Subcutaneous abdominal adipose tissue (tissue), 5 donors: ENCODE measurements at regions not wholly inside any gene's neighbourhood (a gene's known extent, or its start where the extent isn't known, plus 50 kb on each side); places are given as distances from the start of the nearest gene placed in this dataset.

ENCODE experiments used
- H3K27ac ChIP-seq: one replicate; pipeline ENCODE4 v1.7.0; 2013; ENCODE audit warnings: low read depth, mild to moderate bottlenecking, inconsistent platforms, low read length, moderate library complexity
- H3K27me3 ChIP-seq, 5 donors: one replicate each; pipeline ENCODE4 v1.7.0; 2013; ENCODE audit warnings: low read length in 5 of 5, inconsistent platforms in 1 of 5; ENCODE audit not compliant: control insufficient read depth in 5 of 5, insufficient read depth in 4 of 5
- H3K36me3 ChIP-seq, 5 donors: one replicate each; pipeline ENCODE4 v1.7.0; 2013; ENCODE audit warnings: low read length in 5 of 5; ENCODE audit not compliant: control insufficient read depth in 5 of 5, insufficient read depth in 5 of 5
- H3K4me1 ChIP-seq, 5 donors: one replicate each; pipeline ENCODE4 v1.7.0; 2013; ENCODE audit warnings: low read length in 5 of 5, mild to moderate bottlenecking in 3 of 5, moderate library complexity in 1 of 5; ENCODE audit not compliant: control insufficient read depth in 5 of 5, insufficient read depth in 5 of 5
- H3K4me3 ChIP-seq, 5 donors: one replicate each; pipeline ENCODE4 v1.7.0; 2013; ENCODE audit warnings: low read length in 5 of 5, low read depth in 1 of 5
- H3K9ac ChIP-seq, 5 donors: one replicate each; pipeline ENCODE4 v1.7.0; 2013; ENCODE audit warnings: low read length in 5 of 5, mild to moderate bottlenecking in 4 of 5, moderate library complexity in 3 of 5
- H3K9me3 ChIP-seq, 5 donors: one replicate each; pipeline ENCODE4 v1.7.0; 2013; ENCODE audit warnings: low read length in 5 of 5; ENCODE audit not compliant: control insufficient read depth in 5 of 5
- donor health status: healthy.
- donor health status: healthy.
- donor health status: healthy.
- donor health status: healthy.
- donor health status: healthy.

- Histone ChIP-seq H3K36me3 (no peaks in the 10 kb centered on the region), H3K9ac (no peak overlapping the region), H3K4me3 (no peak overlapping the region), H3K4me1 (peaks cover 0 to 52% (median 43%) of the 10 kb centered on the region in 5 donors), H3K9me3 (no peaks in the 10 kb centered on the region), H3K27ac (peak overlapping the region; percentile 22), H3K27me3 (no peaks in the 10 kb centered on the region)
These were observed 73.4 kb downstream of the NTMT2 start for GRCh38 chr1:170219163-170219562.

DNA sequence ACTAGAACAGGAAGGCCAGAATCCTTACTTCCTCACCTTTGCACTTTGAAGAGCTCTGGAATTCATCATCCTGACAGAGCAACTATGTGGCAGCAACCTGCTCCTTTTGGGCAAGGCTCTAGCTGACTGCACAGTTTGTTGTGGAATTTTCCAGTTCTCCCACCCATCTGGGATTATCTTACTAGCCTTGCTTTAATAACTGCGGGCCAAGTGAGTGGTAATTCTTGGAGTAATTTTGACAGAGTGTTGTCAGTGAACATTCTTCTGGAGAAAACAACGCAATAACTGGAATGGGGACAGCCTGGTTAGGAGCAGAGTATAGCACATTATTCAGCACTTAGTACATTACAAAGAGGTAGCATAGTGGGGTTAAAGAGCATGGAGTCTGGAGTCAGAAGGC is 75.3 kb downstream of the NTMT2 start:
- H3K4me1 ChIP-seq, result peaks cover 0 to 36% (median 30%) of the 10 kb centered on the region in 5 donors
- H3K27me3 ChIP-seq, result no peaks in the 10 kb centered on the region
- H3K9me3 ChIP-seq, result no peaks in the 10 kb centered on the region
- H3K9ac ChIP-seq, result no peak overlapping the region
- peak overlapping the region in 1 of 5 donors; percentile 25 for H3K4me3 ChIP-seq
- peak overlapping the region; percentile 59 for H3K27ac ChIP-seq
- no peaks in the 10 kb centered on the region for H3K36me3 ChIP-seq

DNA sequence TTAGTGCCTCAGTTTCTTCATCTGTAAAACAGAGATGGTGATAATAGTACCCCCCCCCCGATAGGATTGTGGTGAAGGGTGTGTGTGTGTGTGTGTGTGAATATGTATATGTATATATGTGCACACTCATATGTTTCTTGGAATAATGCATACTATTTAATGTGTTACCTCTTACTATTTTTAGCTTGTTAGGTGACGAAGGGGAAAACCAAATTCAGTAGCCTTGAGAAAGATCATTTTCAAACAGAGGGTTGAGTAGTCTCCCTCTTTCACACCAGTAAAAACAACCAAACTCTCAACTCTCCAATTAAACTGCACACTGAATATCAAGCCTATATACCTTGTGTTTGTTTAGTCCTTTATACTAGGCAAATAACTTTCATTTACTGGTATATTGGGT is 75.7 kb downstream of the NTMT2 start:
- Histone ChIP-seq H3K9me3 (no peaks in the 10 kb centered on the region), H3K4me3 (peak overlapping the region in 1 of 5 donors; percentile 25), H3K9ac (no peak overlapping the region), H3K4me1 (peaks cover 0 to 36% (median 30%) of the 10 kb centered on the region in 5 donors), H3K27ac (peak overlapping the region; percentile 34), H3K27me3 (no peaks in the 10 kb centered on the region), H3K36me3 (no peaks in the 10 kb centered on the region)

DNA sequence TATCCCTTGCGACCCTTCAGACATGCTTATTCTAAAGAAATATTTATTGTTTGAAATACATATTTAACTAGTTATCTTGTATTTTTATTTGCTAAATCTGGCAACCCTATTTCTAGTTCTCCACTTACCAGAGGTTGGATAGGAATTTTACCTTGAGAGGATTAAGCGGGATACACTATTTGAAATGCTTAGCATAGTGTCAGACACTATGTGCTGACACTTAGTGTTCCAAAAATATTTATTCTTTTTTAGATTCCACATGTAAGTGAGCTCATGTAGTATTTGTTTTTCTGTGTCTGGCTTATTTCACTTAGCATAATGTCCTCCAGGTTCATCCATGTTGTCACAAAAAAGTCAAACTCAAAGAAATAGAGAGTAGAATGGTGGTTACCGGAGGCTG is 78.7 kb downstream of the NTMT2 start:
- H3K9me3 ChIP-seq, result no peaks in the 10 kb centered on the region
- H3K4me3 ChIP-seq, result no peak overlapping the region
- H3K27ac ChIP-seq, result no peak overlapping the region
- no peak overlapping the region for H3K9ac ChIP-seq
- peaks cover 0 to 21% (median 18%) of the 10 kb centered on the region in 5 donors for H3K4me1 ChIP-seq
- no peaks in the 10 kb centered on the region for H3K27me3 ChIP-seq
- H3K36me3 ChIP-seq, result no peaks in the 10 kb centered on the region

DNA sequence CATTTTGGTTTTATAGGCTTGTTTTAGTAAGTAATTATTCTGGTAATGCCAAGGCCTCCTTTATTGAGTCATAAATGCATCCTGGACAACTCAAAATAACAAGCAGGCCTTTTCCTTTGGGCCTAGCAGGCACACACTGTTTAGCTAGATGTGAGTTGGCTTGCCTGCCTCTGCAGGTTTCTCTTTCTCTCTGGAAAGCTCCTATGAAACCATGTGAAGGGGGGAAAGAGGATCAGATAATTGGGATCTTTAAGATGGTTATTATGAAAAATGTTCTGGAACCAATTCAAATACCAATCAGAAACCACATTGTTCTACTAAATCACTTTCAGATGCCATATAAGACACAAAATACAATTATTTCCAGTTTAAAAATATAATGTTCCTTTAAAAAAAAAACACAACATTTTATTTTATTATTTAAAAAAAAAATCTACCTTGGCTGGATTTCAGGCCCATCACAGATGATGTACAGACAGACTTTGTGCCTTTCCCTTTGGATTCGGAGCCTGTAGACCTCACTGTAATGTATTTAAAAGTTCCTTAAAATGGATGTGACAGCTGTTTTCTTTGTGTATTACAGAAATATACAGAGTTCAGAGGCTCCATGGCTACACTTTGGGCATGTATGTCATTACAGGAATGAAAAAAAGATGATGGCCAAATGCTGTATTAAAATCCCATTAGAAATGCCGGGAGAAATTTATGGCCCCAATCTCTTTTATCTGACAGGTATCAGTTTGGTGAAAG is 80.2 kb downstream of the NTMT2 start:
- Histone ChIP-seq H3K27me3 (no peaks in the 10 kb centered on the region), H3K4me1 (peaks cover 0 to 14% (median 7%) of the 10 kb centered on the region in 5 donors), H3K9me3 (no peaks in the 10 kb centered on the region), H3K9ac (no peak overlapping the region), H3K27ac (no peak overlapping the region), H3K4me3 (no peak overlapping the region), H3K36me3 (no peaks in the 10 kb centered on the region)

- H3K27me3 ChIP-seq, result no peaks in the 10 kb centered on the region
- H3K36me3 ChIP-seq, result no peaks in the 10 kb centered on the region
- H3K27ac ChIP-seq, result no peak overlapping the region
- H3K9ac ChIP-seq, result no peak overlapping the region
- H3K4me3 ChIP-seq, result no peak overlapping the region
- H3K4me1 ChIP-seq, result peaks cover 0 to 6% (median 0%) of the 10 kb centered on the region in 5 donors
- H3K9me3 ChIP-seq, result no peaks in the 10 kb centered on the region
These were observed 81.0 kb downstream of the NTMT2 start for GRCh38 chr1:170226767-170227166.

- H3K27me3 ChIP-seq, result no peaks in the 10 kb centered on the region
- H3K4me1 ChIP-seq, result peaks cover 0 to 5% (median 0%) of the 10 kb centered on the region in 5 donors
- no peaks in the 10 kb centered on the region for H3K36me3 ChIP-seq
- H3K4me3 ChIP-seq, result no peak overlapping the region
- no peak overlapping the region for H3K9ac ChIP-seq
- no peaks in the 10 kb centered on the region for H3K9me3 ChIP-seq
- H3K27ac ChIP-seq, result no peak overlapping the region
These were observed 84.6 kb downstream of the NTMT2 start for GRCh38 chr1:170230323-170230722.

DNA sequence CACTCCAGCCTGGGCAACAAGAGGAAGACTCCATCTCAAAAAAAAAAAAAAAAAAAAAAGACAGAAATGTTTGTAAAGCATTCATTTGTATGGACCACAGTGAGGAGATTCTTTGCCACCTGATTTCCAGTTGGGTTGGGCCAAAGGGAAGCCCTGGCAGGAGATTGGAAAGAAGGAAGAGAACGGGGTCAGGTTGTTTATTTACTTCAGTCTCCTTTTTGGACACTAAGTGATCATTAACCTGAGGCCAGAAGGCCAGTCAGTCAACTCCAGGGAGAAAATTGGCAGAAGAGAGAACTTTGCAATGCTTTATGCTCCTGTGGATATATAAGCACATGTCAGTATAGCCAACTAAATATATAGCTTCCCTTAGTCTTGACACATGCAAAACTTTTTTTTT is 85.9 kb downstream of the NTMT2 start:
- Histone ChIP-seq H3K36me3 (no peaks in the 10 kb centered on the region), H3K4me1 (peaks cover 0 to 5% (median 0%) of the 10 kb centered on the region in 5 donors), H3K27ac (no peak overlapping the region), H3K9me3 (no peaks in the 10 kb centered on the region), H3K9ac (no peak overlapping the region), H3K27me3 (no peaks in the 10 kb centered on the region), H3K4me3 (no peak overlapping the region)

DNA sequence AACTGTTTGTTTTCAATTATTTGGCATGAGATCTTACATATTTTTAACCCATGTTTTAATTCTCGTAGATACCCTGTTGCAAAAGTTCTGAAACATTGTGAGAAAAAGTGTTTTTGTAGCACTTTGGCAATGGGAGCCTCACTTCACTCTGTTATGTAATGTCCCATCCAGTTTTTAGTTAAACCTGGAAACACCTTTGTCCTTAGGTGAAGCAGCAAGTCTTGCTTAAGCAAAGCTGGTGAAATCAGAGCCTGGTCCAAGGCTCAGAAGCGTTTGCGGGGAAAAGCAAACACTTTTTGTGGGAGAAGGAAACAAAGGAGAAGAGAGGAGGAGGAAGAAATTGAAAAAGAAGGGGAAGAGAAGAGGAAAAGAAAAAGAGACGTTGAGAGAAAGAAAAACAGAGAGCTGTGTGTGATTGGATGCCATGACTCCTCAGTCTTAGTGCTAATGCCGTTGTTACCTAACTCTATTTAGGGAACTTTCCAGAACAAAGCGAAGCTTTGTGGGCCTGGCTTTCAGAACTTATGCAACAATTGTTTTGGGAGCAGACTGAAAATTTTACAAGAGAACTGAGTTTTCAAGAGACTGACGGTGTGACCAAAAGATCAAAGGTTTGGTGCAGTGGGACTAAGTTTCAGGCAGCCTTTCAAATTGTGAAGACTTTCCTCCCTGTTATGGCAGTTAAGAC is 93.1 kb downstream of the NTMT2 start:
- no peak overlapping the region for H3K9ac ChIP-seq
- H3K27ac ChIP-seq, result no peak overlapping the region
- no peaks in the 10 kb centered on the region for H3K9me3 ChIP-seq
- no peaks in the 10 kb centered on the region for H3K27me3 ChIP-seq
- H3K36me3 ChIP-seq, result no peaks in the 10 kb centered on the region
- H3K4me1 ChIP-seq, result peaks cover 0 to 2% (median 0%) of the 10 kb centered on the region in 5 donors
- H3K4me3 ChIP-seq, result no peak overlapping the region

DNA sequence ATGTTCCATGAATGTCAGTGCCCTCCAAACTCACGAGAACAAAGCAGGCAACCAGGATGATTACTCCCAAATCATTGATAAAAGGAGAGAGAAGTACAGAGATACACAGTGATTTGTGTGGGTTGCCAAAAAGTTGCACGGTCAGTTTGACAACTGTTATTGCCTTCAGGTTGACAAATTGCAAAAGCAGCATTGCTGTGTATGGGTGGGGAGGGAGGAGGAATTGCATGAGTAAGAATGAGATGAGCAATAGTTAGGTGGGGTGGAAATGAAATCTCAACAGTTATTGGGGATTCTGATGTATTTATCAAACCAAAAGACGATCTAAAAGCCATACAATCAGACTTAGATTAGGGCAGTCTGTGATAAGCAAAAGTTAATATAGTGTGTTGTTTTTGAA is 93.7 kb downstream of the NTMT2 start:
- no peaks in the 10 kb centered on the region for H3K27me3 ChIP-seq
- H3K9ac ChIP-seq, result no peak overlapping the region
- H3K9me3 ChIP-seq, result no peaks in the 10 kb centered on the region
- no peaks in the 10 kb centered on the region for H3K36me3 ChIP-seq
- no peak overlapping the region for H3K4me3 ChIP-seq
- peaks cover 0 to 2% (median 0%) of the 10 kb centered on the region in 5 donors for H3K4me1 ChIP-seq
- H3K27ac ChIP-seq, result no peak overlapping the region
